Astrocyte of the spinal cord (primary cell): ENCODE measurements at regions not wholly inside any gene's neighbourhood (a gene's known extent, or its start where the extent isn't known, plus 50 kb on each side); places are given as distances from the start of the nearest gene placed in this dataset.
A peak's percentile ranks its signal among the peaks of the same experiment; 100 is the strongest.

Experiments
- DNase-seq: peaks from one replicate; pipeline ENCODE4 v3.0.0; 2011; ENCODE audit warnings: low read depth, low spot score
- H3K4me3 ChIP-seq: 2 replicates; pipeline ENCODE4 v1.5.1; 2011; ENCODE audit warnings: low read depth, mild to moderate bottlenecking, low read length, moderate library complexity
- CTCF ChIP-seq: IDR thresholded peaks from 2 replicates; pipeline ENCODE4 v1.5.1; 2012; ENCODE audit warnings: low read depth, mild to moderate bottlenecking, low read length, inconsistent platforms
- in situ Hi-C: cut with HindIII; loops from 2 replicates; pipeline ENCODE4 v1.10.0; 2017; ENCODE audit warnings: low sequenced_read_pairs

GRCh38 chrX:46340696-46341095 is 204.5 kb downstream of the ZNF674 start:
- no peak for TF ChIP-seq CTCF
- in situ Hi-C loops, result no loop called here

GRCh38 chrX:46333550-46333949 is 211.7 kb downstream of the ZNF674 start:
- no peak for DNase-seq
- H3K4me3 ChIP-seq, result no peak overlapping the region
- TF ChIP-seq CTCF, result no peak
- in situ Hi-C loops, result no loop called here

More at GRCh38 chrX:46340696-46341095, 204.5 kb downstream of the ZNF674 start:
- DNase-seq, result no peak
- H3K4me3 ChIP-seq, result no peak overlapping the region

- no peak for TF ChIP-seq CTCF
These were observed 214.2 kb downstream of the ZNF674 start for GRCh38 chrX:46330981-46331380.

GRCh38 chrX:46330513-46330912 is 214.7 kb downstream of the ZNF674 start:
- H3K4me3 ChIP-seq, result no peak overlapping the region
- in situ Hi-C loops, result no loop called here
- no peak for TF ChIP-seq CTCF
- DNase-seq, result no peak

More at GRCh38 chrX:46330981-46331380, 214.2 kb downstream of the ZNF674 start:
- DNase-seq, result no peak
- H3K4me3 ChIP-seq, result no peak overlapping the region
- in situ Hi-C loops, result no loop called here

GRCh38 chrX:46328133-46328532 is 217.1 kb downstream of the ZNF674 start:
- in situ Hi-C loops, result no loop called here
- H3K4me3 ChIP-seq, result no peak overlapping the region
- DNase-seq, result no peak
- TF ChIP-seq CTCF, result no peak

- in situ Hi-C loops, result no loop called here
- TF ChIP-seq CTCF, result no peak
- peak; percentile 29 for DNase-seq
- no peak overlapping the region for H3K4me3 ChIP-seq
These were observed 217.6 kb downstream of the ZNF674 start for GRCh38 chrX:46327566-46328115.
